NCI-H2029 treated with DMSO at 0.1 percent for 48 hours (cell line): ENCODE measurements at regions not wholly inside any gene's neighbourhood (a gene's known extent, or its start where the extent isn't known, plus 50 kb on each side); places are given as distances from the start of the nearest gene placed in this dataset.
"Not testable (repeated sequence)": the region's sequence is repeated elsewhere in the genome, so short reads cannot be mapped to it uniquely, and the experiment has no call there.

Experiments used
- DNase-seq: peaks from one replicate; lab custom pipeline; 2025; lab: John Stamatoyannopoulos, UW

DNA sequence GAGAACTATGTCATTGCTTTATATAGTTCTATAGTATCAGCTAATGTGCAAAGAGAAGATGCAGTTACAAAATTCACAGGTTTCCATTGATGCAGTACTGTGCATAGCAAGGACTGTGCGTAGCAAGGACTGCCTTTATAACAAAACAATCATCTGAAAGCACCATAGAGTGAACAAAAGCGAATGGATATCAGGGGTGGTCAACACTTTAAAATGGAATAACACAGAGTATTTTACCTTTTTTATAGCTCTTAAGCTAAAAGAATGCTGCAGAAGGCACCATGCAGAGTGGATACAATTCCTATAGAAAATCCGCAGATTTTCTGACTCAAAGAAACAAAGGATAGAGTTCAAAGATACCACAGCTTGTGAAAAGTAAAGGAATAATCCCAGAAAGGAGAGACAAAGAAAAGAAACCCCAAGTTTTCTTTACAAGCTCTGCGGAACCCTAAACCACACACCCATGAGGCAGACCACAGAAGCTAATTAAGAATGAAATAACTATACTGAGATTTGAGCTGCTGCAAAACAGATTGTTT is 229.9 kb upstream of the DTNA start:
- no peak for DNase-seq

DNA sequence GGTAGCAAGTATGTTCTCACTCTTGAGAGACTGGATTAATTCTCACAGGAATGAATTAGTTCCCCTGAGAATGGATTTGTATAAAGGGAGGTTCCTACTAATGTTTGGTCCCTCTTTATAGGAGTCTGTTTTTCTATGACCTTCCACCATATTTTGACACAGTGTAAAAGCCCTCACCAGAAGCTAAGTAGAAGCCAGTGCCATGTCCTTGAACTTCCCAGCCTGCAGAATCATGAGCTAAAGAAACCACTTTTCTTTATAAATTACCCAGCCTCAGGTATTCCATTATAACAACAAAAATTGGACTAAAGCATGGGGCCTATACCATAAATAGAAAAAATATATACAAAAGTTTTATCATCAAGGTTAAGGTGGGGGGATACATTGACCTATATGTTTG is 227.9 kb upstream of the DTNA start:
- DNase-seq, result no peak

DNA sequence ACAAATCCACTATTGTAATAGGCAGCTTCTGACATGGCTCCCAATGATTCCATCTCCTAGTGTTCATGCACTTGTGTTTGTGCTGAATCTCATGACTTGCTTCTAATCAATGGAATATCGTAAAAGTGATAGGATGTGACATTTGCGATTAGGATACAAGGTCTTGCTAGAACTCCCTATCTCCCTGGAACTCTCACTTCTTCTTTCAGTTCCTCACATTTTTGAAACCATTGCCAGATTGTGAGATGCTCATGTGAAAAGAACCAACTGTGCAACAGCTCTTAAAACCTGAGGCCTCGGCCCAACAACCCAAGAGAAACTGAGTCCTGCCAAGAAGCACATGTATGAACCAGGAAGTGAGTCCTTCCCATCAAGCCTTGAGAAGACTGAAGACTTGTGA is 226.9 kb upstream of the DTNA start:
- DNase-seq, result no peak

DNA sequence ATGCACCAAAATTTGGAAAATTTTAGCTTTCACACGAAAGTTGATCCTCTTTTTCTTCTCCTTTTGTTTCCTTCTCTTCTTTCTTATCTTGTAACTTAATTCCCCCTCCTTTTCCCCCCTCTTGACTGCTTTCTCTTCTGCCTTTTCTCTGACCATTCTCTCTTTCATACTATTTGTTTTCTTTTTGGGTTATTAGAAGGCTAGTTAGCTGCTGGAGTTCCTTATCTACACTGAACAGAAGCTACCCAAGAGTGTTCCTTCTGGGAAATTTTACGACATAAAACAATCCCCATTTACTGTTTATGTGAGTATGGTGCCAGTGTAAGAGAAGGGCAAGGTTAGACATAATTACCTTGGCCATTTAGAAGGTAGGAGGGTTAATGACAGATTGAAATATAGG is 218.4 kb upstream of the DTNA start:
- DNase-seq, result no peak

DNA sequence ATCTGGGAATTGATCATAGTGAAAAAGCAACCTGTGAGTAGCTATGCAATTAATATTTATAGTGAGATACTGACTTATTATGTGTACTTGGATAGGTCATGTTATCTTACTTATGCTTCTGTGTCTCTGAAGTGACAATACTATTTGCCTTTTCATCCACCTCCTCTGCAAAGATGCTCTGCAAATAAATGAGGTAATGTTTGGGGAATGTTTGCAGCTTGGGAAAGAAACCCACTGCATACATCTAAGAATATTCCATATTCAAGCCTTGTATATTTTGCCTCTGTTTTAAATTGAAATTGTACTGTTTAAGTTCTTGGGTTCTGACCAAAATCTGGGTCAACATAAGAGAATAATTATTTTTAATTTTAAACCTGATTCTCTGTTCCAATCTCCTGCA is 217.4 kb upstream of the DTNA start:
- peak; percentile 54 for DNase-seq

DNA sequence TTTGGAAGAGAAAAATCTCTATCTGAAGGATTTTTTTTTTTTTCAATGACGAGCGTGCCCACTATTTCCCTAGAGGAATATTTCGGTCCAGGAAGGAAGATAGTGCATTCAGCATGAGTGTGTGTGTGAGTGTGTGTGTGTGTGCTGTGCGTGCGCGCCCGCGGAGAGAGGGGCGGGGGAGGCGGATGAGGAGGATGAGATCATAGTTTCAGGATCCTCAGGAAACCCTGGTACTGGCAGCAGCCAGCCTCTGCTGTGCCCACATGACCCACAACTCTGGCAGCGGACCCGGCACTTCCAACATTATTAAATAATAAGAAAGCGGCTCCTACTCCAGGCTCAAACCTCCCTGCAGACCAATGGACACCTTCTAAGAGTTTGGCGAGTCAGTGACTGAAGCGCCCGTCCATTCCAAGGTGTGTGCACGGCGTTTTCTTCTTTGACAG is 217.0 kb upstream of the DTNA start:
- DNase-seq, result peak; percentile 74

DNA sequence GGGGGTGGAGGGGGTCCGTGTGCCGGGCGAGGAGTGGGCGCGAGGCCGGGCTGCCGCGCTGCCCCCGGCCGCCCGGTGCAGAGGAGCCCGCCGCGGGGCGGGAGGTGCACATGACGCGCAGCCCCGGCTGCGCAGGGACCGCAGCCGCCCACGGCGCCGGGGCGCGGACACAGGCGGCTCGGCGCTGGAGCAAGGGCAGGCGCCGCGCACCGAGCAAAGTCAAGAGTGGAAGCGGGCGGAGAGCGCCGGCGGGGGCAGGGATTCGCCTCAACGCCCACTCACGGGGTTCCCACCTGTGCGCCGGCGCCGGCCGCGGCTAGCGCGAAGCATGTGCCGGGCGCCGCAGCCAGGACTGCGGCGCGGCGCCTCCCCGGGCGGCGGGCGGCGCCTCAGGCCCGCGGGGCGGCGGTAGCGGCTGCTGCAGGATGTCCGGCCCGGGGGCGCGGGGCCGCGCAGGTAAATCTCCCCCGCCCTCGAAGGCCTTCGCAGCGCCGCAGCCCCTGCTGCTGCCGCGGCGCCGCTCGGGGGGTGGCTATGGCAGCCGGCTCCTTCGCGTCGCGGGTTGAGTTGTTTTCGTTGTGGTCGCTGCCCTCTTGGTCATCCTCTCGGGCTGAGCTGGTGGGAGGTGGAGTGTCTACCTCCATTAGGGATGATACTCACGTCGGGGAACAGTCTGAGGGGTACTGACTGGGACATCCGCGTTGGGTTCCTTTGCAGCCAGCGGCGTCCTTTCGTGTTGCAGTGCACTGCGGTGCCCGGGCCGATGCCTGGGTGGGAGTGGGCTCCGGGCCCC is 216.3 kb upstream of the DTNA start:
- no peak for DNase-seq

DNA sequence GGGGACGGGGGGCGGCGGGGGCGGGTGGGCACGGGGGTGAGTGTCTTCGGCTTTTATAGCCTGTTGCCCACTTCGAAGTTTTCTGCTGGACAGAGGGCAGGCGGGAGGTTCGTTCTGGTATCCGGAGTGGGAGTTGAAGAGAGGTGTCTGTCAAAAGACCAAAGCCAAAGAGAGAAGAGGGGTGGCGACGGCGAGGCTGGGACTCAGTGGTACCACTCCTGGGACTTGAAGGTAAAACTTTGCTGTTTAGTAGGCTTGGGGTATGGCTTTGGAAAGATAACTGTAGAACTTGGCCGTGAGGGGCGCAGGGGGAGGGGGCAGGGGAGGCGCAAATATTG is 215.8 kb upstream of the DTNA start:
- no peak for DNase-seq

DNA sequence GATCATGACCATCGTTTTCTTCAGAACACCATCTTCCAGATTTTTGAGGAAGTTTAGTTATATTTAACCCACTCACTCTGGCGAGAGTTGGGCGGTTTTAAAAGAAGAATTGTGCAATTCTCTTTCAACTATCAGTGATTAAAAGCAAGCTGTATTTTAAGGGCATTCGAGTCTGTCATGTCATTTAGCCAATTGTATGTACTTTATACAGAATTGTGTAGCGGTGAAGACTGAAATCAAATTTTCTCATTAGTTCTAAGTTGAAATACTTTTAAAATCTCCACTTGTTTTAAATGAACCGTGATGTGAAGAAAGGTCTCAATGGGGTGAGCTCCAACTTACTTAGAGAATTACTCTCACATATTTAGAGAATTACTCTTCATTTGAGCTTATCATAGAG is 214.6 kb upstream of the DTNA start:
- no peak for DNase-seq

DNA sequence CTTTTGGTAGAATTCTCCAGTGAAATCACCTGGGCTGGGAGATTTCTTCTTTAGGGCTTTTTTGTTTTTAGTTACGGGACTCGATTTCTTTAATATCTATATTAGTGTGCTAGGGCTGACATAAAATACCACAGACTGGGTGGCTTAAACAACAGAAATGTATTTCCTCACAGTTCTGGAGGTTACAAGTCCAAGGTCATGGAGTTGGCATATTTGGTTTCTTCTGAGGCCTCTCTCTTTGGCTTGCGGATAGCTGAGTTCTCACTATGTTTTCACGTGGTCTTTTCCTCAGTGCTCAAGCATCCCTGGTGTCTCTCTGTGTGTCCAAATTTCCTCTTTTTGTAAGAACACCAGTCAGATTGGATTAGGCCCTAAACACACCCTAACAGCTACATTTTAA is 208.5 kb upstream of the DTNA start:
- DNase-seq, result no peak

DNA sequence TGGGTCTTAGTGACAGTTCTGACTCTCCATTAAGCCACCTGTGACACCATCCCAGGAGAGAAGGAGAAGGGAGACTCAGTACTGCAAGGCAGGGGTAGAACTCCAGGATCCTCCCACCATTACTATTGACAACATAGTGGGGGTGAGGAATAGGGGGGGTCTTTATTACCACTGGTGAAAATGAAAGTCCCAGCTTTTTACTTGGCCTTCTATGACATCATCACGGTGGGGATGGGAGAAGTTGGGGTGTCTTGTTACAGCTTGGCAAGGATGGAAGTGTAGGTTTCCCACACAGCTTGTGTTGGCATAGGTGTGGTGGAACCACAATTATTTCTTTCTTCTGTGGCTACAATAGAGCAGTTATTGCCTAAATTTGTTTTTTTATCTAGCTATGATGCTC is 203.9 kb upstream of the DTNA start:
- DNase-seq, result no peak

DNA sequence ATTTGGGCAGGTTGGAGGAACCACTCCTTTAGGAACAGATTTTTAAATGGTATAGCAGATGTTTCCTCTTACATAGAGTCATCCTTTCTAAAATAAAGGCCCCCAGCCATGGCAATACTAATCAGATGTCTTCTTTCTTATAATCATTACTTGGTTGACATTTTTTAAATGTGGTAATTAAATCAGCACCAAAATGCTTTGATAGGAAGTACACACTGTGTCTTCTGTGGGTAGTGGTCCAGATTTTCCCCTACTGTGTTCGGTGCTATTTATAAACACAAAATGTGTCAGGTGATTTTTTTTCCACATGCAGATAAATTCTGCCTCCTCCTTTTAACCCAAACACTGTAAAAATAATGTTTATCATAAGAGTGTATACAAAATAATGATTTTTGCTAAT is 200.9 kb upstream of the DTNA start:
- no peak for DNase-seq

DNA sequence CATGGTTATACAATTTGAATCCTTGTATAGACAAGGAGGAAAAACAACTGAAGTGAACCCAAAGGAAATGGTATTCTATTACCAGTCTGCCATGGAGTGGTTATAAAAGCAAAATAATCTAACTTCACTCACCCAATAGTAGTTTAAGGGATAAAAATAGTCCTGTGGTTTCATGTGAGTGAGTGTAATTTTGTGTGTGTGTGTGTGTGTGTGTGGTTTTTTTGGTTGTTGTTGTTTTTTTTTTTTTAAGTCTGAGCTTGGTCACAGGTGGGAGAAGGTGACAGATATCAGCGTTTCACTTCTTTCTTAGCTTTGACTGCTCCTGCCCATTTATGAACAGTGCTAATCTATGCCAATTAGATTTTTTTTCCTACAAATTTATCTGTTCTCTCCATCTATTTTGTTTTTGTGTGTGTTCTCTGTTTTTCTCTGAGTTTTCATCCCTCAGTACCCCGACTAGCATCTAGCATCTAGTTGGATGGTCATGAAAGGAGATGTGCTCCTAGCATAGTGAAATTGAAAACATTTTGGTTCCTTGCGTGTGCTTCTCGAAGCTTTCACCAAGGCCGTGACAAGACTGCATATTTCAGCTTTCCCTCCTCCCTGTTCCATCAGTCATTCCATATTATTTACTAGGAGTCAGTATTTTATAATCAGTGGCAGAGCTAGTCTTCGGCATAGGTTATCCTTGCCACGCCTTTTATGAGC is 200.1 kb upstream of the DTNA start:
- no peak for DNase-seq

DNA sequence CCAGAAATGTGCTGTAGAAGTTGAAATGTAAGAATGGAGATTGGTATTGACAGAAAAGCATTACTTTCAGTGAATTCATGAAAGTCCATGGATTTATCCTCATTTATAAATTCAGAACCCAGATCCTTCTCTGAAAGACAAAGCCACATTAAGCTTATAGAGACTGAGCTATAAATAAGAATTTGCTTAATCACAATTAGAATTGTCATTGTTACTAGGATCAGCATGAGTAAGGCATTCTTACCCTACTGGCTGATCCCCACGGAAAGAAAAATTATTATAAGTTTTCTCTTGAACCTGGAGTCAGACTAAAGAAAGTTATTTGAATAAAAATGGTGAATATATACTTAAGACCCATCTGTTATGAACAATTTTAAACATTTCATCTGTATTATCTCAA is 199.2 kb upstream of the DTNA start:
- no peak for DNase-seq

DNA sequence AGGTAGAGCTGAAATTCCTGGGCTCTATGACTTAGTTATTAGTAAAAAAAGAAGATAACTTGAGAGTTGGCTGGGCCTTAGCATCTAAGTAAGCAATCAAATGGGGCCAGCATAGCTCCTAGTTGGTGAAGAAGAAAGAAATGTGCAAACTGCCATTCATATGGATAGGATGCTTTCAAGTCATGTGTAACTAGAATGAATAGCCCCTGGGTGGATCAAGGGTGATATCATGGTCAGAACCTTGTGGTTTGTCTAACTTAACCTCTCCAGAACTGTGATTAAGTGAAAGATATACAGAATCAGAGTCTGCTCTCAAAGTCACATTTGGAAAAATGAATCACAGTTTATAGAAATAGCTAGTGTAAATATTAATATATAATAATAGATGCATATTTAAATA is 198.7 kb upstream of the DTNA start:
- DNase-seq, result no peak

DNA sequence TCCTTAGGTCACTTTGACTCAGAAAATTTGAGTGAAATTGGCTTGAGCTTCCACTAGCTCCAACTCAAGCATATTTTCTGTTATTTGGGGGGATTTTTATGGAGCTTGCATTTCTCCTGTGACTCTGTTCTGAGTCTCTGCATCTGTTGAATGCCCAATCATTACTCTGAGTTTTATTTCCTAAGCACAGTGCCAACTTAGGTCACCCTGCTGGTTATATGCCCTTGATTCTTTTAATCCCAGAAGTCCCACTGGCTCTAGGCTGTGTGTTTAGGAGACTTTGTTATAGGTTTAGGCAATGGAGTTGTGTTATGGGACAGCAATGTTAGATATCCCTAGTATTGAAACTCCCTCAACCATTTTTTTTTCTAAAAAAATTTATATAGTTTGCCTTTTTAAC is 198.2 kb upstream of the DTNA start:
- no peak for DNase-seq

DNA sequence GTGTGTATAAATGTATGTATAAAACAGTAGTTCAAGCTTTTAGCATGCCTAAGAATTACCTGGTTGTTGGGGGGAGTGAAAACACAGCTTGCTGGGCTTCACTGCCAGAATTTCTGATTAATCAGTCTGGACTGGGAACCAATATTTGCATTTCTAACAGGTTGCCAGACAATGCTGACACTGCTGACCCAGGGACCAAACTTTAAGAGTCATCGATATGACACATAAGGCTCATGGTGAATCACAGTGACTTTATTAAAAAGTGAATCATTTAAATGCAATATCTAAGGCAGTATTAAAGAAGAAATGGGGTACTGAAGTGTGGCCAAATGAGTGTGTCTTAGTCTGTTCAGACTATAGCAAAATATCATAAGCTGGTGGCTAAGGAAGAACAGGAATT is 195.9 kb upstream of the DTNA start:
- DNase-seq, result no peak

DNA sequence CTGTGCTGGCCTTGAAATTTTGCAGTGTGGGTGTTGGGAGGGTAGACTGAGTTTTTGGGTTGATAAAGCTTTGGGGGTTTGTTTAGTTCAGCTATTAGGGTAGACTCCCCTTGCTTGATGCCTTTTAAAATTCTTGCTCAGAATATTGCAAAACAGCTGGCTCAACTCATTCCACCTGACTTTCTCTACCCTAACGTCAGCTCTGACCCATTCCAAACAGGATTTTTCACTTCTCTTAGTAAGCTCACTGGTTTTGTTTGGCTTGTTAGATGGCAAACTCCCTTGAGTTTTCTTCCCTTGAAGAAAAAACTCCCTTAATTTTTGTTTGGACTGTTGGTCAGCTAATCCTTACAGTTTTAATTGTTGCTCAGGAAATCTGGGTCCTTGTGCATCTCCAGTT is 195.1 kb upstream of the DTNA start:
- DNase-seq, result no peak

DNA sequence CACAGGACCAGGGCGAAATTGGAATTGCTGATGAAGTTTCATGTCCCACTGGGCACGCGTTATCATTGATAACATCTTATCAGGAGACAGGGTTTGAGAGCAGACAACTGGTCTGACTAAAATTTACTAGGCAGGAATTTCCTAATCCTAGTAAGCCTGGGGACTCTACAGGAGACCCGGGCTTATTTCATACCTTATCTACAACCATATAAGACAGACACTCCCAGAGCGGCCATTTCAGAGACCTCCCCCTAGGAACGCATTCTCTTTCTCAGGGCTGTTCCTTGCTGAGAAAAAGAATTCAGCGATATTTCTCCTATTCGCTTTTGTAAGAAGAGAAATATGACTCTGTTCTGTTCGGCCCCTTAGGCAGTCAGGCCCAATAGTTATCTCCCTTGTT is 193.7 kb upstream of the DTNA start:
- not testable (repeated sequence) for DNase-seq

DNA sequence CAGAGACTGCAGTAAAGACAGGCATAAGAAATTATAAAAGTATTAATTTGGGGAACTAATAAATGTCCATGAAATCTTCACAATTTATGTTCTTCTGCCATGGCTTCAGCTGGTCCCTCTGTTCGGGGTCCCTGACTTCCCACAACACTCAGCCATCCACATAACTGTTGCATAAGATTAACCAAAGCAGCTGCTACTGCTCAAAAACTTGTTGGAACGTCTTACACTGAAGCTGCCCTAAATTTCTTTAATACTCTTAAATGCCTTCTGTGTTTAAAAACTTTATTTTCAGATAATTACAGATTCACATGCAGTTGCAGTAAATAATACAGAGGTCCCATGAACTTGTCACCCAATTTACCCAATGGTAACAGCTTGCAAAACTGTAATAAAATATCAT is 193.1 kb upstream of the DTNA start:
- not testable (repeated sequence) for DNase-seq

DNA sequence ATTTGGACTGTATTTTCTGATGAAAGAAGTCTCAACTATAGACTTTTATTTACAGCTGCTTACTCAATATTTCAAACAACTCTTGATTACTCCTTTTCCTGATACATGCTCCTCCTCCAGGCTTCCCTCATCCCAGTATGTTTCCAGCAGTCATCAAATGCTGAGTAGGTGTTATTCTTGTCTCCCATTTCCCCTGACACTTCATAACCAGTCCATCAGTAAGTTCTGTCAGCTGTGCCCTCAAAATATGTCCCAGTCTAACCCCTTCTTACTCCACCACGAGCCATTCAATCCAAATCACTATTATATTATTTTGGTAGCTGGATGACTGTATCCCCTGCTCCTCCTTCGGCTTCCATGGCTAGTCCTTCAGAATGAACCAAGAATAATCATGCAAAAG is 189.1 kb upstream of the DTNA start:
- no peak for DNase-seq

DNA sequence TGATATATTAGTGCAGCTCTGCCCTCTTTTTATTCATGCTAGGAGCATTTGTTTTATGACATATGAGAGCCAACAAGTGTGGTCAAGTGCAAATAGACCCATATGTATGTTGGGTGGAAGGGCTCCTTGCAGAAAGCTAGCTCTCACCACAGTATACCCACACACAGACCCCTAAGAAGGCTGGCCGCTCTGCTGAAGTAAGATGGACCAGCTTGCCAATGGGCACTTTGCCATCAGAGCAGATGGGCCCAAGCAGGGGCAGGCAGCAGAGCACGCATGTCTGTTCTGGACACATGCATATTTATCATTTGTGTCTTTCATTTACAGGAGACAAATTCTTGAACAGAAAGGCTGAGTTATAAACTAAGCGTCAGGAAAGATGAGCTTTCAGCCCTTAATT is 187.5 kb upstream of the DTNA start:
- DNase-seq, result no peak

DNA sequence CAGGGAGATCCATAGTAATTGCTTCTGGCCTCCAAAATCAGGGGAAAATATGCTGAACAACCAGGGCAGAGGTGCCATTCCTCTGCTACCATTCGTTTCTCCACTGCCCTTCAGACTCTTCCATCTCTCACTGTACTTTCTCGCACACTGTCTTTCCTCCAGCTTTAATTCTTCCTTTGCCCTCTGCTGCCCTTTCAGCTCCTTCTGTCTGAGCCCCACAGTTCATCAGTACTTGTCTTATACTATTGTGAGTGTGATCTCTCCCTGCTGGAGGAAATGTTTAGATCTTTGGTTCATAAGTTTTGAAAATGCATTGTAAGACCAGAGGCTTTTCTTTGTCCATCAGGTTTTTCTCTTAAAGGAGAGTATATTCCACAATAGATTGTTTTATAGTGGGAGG is 184.9 kb upstream of the DTNA start:
- no peak for DNase-seq

DNA sequence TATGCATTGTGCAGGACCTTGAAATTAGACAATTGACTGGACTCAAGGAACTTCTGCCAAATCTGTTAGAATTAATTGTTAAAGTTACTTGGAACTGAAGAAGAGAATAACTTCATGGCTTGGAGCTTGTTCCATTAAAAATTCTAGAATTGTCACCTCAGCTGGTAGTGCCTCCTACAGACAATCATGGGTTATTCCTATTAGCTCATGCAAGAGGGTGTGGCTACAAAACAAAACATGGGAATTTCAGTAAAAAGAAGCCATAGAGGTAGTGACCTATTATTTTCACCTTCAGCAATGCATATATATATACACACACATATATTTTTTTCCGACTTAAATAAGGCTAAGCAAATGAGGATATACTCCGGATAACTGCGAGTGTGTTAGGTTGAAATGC is 181.9 kb upstream of the DTNA start:
- DNase-seq, result no peak
